ENCODE measurements at regions not wholly inside any gene's neighbourhood (a gene's known extent, or its start where the extent isn't known, plus 50 kb on each side); places are given as distances from the start of the nearest gene placed in this dataset.

GRCh38 chr12:4099276-4099675 lies 174.3 kb upstream of the CCND2 start:
- no peak for DNase-seq

GRCh38 chr12:4091016-4091743 lies 182.4 kb upstream of the CCND2 start:
- DNase-seq = no peak

- DNase-seq = no peak
Observed at GRCh38 chr12:4089956-4090355, 183.6 kb upstream of the CCND2 start.

GRCh38 chr12:4089121-4089606 lies 184.4 kb upstream of the CCND2 start:
- DNase-seq = no peak

GRCh38 chr12:4088451-4088850 lies 185.1 kb upstream of the CCND2 start:
- no peak for DNase-seq

GRCh38 chr12:4086481-4086880 lies 187.1 kb upstream of the CCND2 start:
- no peak for DNase-seq

GRCh38 chr12:4084573-4084972 lies 189.0 kb upstream of the CCND2 start:
- DNase-seq = no peak

- no peak for DNase-seq
Observed at GRCh38 chr12:4082809-4083403, 190.7 kb upstream of the CCND2 start.

- DNase-seq = no peak
Observed at GRCh38 chr12:4080213-4080612, 193.3 kb upstream of the CCND2 start.

- DNase-seq = no peak
Observed at GRCh38 chr12:4074129-4074528, 199.4 kb upstream of the CCND2 start.

GRCh38 chr12:4069670-4070010 lies 196.4 kb upstream of the PARP11 start:
- no peak for DNase-seq

GRCh38 chr12:4068981-4069669 lies 195.9 kb upstream of the PARP11 start:
- no peak for DNase-seq

GRCh38 chr12:4064008-4064407 lies 190.8 kb upstream of the PARP11 start:
- no peak for DNase-seq

- no peak for DNase-seq
Observed at GRCh38 chr12:4059898-4060568, 186.8 kb upstream of the PARP11 start.

- no peak for DNase-seq
Observed at GRCh38 chr12:4056910-4057845, 184.0 kb upstream of the PARP11 start.

- no peak for DNase-seq
Observed at GRCh38 chr12:4054630-4055029, 181.4 kb upstream of the PARP11 start.

- no peak for DNase-seq
Observed at GRCh38 chr12:4052691-4053090, 179.5 kb upstream of the PARP11 start.

GRCh38 chr12:4051596-4051995 lies 178.4 kb upstream of the PARP11 start:
- DNase-seq = no peak

GRCh38 chr12:4050340-4050739 lies 177.1 kb upstream of the PARP11 start:
- DNase-seq = no peak

GRCh38 chr12:4049298-4050080 lies 176.3 kb upstream of the PARP11 start:
- DNase-seq = no peak

GRCh38 chr12:4047421-4047820 lies 174.2 kb upstream of the PARP11 start:
- no peak for DNase-seq

- no peak for DNase-seq
Observed at GRCh38 chr12:4046495-4046840, 173.3 kb upstream of the PARP11 start.

Measured in activated effector memory CD4-positive, alpha-beta T cell treated with Interleukin-2 at 50 U/mL for 16 hours (primary cell).